ENCODE measurements at regions not wholly inside any gene's neighbourhood (a gene's known extent, or its start where the extent isn't known, plus 50 kb on each side); places are given as distances from the start of the nearest gene placed in this dataset.

DNA sequence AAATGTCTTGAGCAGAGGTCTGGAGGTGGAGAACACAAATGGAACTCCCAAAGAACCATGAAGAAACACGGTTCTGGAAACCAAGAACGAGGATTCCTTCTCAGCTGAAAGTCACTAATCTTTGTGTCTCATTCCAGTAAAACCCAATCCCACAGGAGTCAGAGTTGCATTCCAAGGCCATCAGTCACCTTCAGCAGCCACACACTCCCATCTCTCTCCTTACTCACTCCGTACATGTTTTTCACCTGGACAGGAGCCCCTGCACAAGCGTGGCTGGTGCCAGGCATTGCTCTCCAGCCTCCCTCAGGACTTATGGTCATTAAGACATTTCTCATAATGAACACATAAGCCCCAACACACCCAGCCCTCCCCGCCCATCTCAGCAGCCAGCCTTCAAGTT, 175.4 kb upstream of the SIX2 start:
- H3K27ac ChIP-seq = no peak overlapping the region
- TF ChIP-seq CTCF (conservative IDR thresholded peaks at IDR 0.05) = no peak

DNA sequence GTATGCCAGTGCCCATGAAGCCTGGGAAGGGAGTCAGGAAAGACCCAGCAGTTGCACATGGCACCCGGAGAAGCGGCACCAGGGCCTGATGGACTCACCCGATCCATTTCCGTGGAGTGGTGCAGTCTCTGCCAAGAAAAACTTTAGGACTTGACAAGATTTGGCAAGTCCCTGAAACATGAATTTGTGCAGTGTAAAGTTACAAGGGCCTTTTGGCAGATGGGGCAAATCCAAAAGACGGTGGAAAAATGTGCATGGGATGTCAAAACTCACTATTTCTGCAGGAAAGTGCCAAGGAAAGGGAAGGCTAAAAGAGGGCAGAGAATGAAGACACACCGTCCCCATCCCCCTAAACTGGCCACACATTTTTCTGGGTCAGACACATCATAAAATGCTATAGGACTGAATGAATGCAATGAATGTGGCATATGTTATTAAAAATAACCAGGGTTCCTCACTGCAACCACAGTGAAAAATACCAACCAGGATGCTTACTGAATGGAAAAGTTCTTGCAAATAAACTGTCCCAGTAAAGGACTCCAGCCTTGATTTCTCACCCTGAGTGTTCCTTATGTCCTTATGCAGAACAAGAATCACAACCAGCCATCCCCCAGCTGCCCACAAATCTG, 173.5 kb upstream of the SIX2 start:
- no peak for TF ChIP-seq CTCF (conservative IDR thresholded peaks at IDR 0.05)

GRCh38 chr2:45180779-45181178, 171.5 kb upstream of the SIX2 start:
- H3K27ac ChIP-seq = no peak overlapping the region
- TF ChIP-seq CTCF (conservative IDR thresholded peaks at IDR 0.05) = no peak

More for the DNA sequence above, 173.5 kb upstream of the SIX2 start:
- no peak overlapping the region for H3K27ac ChIP-seq

DNA sequence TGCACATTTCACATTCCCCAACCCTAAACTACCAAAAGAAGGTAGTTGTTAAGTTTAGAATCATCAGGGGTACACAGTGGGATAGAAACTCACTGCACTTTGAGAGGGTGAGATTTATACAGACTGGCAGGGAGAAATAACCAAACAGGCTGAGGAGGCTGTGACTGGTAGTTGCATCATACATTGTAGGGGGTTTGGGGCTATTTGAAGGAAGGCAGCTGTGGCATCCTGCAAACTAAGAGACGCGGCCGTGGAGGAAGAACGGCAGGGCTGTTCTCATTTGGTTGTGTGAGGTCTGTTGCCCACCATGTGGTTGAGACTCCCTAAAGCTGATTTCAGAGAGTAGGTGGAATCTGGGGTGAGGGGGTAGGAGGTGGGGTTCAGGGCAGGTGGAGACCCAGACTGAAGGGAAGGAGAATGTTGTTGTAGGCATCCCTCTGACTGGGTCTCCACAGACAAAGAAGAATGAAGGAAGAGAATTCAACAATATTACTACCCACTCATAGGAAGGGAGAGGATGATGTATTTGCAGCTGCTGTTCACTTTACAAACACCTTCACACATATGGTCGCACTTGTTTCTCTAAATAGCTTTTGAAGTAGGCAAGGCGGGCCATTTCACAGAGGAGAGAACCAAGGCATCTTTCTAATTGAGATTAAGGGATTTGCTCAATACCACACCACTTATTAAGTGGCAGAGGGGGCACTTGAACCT, 170.9 kb upstream of the SIX2 start:
- no peak for TF ChIP-seq CTCF (conservative IDR thresholded peaks at IDR 0.05)

GRCh38 chr2:45178854-45179253, 169.6 kb upstream of the SIX2 start:
- no peak for TF ChIP-seq CTCF (conservative IDR thresholded peaks at IDR 0.05)
- H3K27ac ChIP-seq = no peak overlapping the region

More for the DNA sequence above, 170.9 kb upstream of the SIX2 start:
- H3K27ac ChIP-seq = no peak overlapping the region

DNA sequence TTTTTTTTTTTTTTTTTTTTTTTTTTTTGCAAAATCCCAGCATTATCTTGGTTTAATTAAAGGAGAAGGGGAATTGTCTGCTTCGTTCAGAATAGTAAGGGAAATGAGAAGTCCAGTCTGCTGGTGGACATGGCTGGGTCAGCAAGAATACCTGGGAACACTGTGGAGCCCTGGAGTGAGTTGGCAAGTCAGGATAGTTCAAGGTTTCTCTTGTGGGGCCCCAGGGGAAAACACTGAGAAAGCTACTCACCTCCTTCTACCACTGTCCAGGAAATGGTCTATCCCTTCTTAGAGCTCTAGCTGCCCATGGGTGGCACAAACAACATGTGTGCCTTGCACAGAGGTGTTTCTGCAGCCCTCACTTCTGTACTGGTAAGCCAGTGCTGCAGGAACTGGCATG, 169.1 kb upstream of the SIX2 start:
- H3K27ac ChIP-seq = no peak overlapping the region
- no peak for TF ChIP-seq CTCF (conservative IDR thresholded peaks at IDR 0.05)

DNA sequence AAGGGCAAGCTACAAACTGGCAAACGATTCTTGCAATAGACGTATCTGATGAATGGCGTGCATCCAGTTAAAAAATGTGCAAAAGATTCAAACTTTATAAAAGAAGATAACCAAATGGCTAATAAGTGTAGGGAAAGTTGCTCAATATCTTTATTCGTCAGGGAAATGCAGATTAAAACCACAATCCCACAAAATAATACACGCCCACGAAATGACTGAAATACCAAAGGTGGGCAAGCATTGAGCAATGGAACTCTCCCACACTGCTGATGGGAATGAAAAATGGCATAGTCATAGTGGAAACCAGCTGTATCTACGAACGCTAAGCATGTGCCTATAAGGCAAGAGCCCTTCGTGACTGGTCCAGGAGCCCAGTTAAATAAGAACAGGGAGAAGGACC, 168.6 kb upstream of the SIX2 start:
- no peak overlapping the region for H3K27ac ChIP-seq
- no peak for TF ChIP-seq CTCF (conservative IDR thresholded peaks at IDR 0.05)

Data from VCaP (cell line).